ENCODE measurements at regions not wholly inside any gene's neighbourhood (a gene's known extent, or its start where the extent isn't known, plus 50 kb on each side); places are given as distances from the start of the nearest gene placed in this dataset.

- no peak overlapping the region for H3K4me3 ChIP-seq (replicated peaks; ENCODE audit: low read depth, low read length)
- TF ChIP-seq CTCF (IDR thresholded peaks at IDR 0.05; ENCODE audit: low read depth, low read length, missing control alignments) = no peak
- no peak for DNase-seq (ENCODE audit: extremely low read depth, low read depth)
Observed at GRCh38 chr6:119717942-119718341, 368.4 kb upstream of the MAN1A1 start.

- no peak for DNase-seq (ENCODE audit: extremely low read depth, low read depth)
- H3K4me3 ChIP-seq (replicated peaks; ENCODE audit: low read depth, low read length) = no peak overlapping the region
- TF ChIP-seq CTCF (IDR thresholded peaks at IDR 0.05; ENCODE audit: low read depth, low read length, missing control alignments) = no peak
Observed at GRCh38 chr6:119716668-119717270, 367.2 kb upstream of the MAN1A1 start.

- TF ChIP-seq CTCF (IDR thresholded peaks at IDR 0.05; ENCODE audit: low read depth, low read length, missing control alignments) = no peak
- H3K4me3 ChIP-seq (replicated peaks; ENCODE audit: low read depth, low read length) = no peak overlapping the region
- DNase-seq (ENCODE audit: extremely low read depth, low read depth) = no peak
Observed at GRCh38 chr6:119713903-119714302, 364.3 kb upstream of the MAN1A1 start.

- no peak for DNase-seq (ENCODE audit: extremely low read depth, low read depth)
- no peak for TF ChIP-seq CTCF (IDR thresholded peaks at IDR 0.05; ENCODE audit: low read depth, low read length, missing control alignments)
- H3K4me3 ChIP-seq (replicated peaks; ENCODE audit: low read depth, low read length) = no peak overlapping the region
Observed at GRCh38 chr6:119686644-119687043, 337.1 kb upstream of the MAN1A1 start.

GRCh38 chr6:119686240-119686639, 336.7 kb upstream of the MAN1A1 start:
- no peak for TF ChIP-seq CTCF (IDR thresholded peaks at IDR 0.05; ENCODE audit: low read depth, low read length, missing control alignments)
- DNase-seq (ENCODE audit: extremely low read depth, low read depth) = no peak
- H3K4me3 ChIP-seq (replicated peaks; ENCODE audit: low read depth, low read length) = no peak overlapping the region

GRCh38 chr6:119683671-119684070, 334.1 kb upstream of the MAN1A1 start:
- no peak for DNase-seq (ENCODE audit: extremely low read depth, low read depth)
- TF ChIP-seq CTCF (IDR thresholded peaks at IDR 0.05; ENCODE audit: low read depth, low read length, missing control alignments) = no peak

GRCh38 chr6:119683031-119683430, 333.5 kb upstream of the MAN1A1 start:
- TF ChIP-seq CTCF (IDR thresholded peaks at IDR 0.05; ENCODE audit: low read depth, low read length, missing control alignments) = no peak
- H3K4me3 ChIP-seq (replicated peaks; ENCODE audit: low read depth, low read length) = no peak overlapping the region
- no peak for DNase-seq (ENCODE audit: extremely low read depth, low read depth)

More at GRCh38 chr6:119683671-119684070, 334.1 kb upstream of the MAN1A1 start:
- no peak overlapping the region for H3K4me3 ChIP-seq (replicated peaks; ENCODE audit: low read depth, low read length)
